ENCODE measurements at regions not wholly inside any gene's neighbourhood (a gene's known extent, or its start where the extent isn't known, plus 50 kb on each side); places are given as distances from the start of the nearest gene placed in this dataset.

DNA sequence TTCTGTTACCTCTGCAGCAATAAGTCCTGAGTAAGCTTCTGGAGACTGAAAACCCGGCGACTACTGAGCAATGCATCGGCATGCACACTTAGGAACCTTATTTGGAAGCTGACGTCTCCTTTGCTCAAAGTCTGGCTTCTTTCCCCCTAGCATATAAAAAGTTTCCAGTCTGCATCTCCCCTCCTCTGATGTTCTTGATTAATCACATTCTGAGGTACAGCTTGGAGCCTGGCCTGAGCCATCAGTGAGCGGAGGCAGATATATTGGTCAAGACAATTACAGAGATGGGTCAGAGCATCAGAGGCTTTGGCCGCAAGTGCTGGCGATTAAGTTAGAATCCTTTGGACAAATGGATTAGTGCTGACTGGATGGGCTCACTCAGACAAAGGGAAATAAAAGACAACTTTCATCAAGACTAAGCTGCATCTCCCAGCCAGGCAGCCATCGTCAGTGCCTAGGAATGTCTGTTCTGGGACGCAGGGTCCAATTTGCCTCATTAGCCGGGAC lies 140.7 kb downstream of the MTX3 start:
- Histone ChIP-seq H3K4me2 (ENCODE audit: insufficient read depth in 1 of 2, low read depth in 2 of 2, low read length in 2 of 2) (no peak overlapping the region), H3K23me2 (ENCODE audit: low read depth, low read length) (no peaks in the 10 kb centered on the region), H3K9ac (replicated peaks in 1 of 4; ENCODE audit: extremely low read depth in 1 of 4, low read depth in 3 of 4, low read length in 3 of 4) (no peak overlapping the region), H3K36me3 (ENCODE audit: control insufficient read depth in 2 of 4, insufficient read depth in 4 of 4, low read length in 3 of 4) (no peaks in the 10 kb centered on the region), H2BK5ac (ENCODE audit: low read depth, low read length) (no peak overlapping the region), H3K9me3 (ENCODE audit: insufficient read depth in 2 of 2, low read depth in 1 of 2, low read length in 1 of 2) (no peaks in the 10 kb centered on the region), H3K4ac (replicated peaks; ENCODE audit: insufficient read length, low read depth, low read length) (no peak overlapping the region), H2BK12ac (ENCODE audit: low read depth, low read length) (no peak overlapping the region), H3K18ac (ENCODE audit: extremely low read depth, low read length) (no peak overlapping the region), H2AK5ac (ENCODE audit: low read depth, low read length) (no peak overlapping the region), H3K4me1 (replicated peaks in 1 of 4; ENCODE audit: control insufficient read depth in 3 of 4, insufficient read depth in 4 of 4, low read length in 3 of 4) (no peaks in the 10 kb centered on the region), H3K56ac (replicated peaks; ENCODE audit: insufficient read length, low read depth, low read length) (no peak overlapping the region), H2AFZ (ENCODE audit: low read length) (no peak overlapping the region), H4K5ac (ENCODE audit: insufficient read length, low read depth, low read length) (no peak overlapping the region), H3K27me3 (replicated peaks in 1 of 4; ENCODE audit: control insufficient read depth in 3 of 4, extremely low read depth in 1 of 4, insufficient read depth in 3 of 4, low read length in 3 of 4) (no peaks in the 10 kb centered on the region), H3K27ac (ENCODE audit: low read depth, low read length) (no peak overlapping the region), H3K79me2 (ENCODE audit: control insufficient read depth in 1 of 2, insufficient read depth in 2 of 2, low read length in 2 of 2) (no peaks in the 10 kb centered on the region), H2BK15ac (ENCODE audit: low read length) (no peak overlapping the region), H2BK20ac (ENCODE audit: low read length) (no peak overlapping the region), H2BK120ac (replicated peaks; ENCODE audit: low read depth, low read length) (no peak overlapping the region), H3K79me1 (ENCODE audit: low read depth, low read length) (no peaks in the 10 kb centered on the region), H3K14ac (ENCODE audit: insufficient read length) (no peak overlapping the region), H3K4me3 (ENCODE audit: extremely low read depth in 1 of 4, insufficient read depth in 2 of 4, low read depth in 3 of 4, low read length in 4 of 4) (no peak overlapping the region), H3K23ac (ENCODE audit: insufficient read length) (no peak overlapping the region), H4K8ac (ENCODE audit: extremely low read depth, insufficient read depth, low read length) (no peak overlapping the region), H4K91ac (replicated peaks; ENCODE audit: insufficient read length, low read length) (no peak overlapping the region), H4K20me1 (replicated peaks in 1 of 2; ENCODE audit: control insufficient read depth in 1 of 2, insufficient read depth in 2 of 2, low read length in 2 of 2) (no peaks in the 10 kb centered on the region)
- ChIA-PET POLR2A (ENCODE audit: partially characterized antibody) (no interaction called here), CTCF (ENCODE audit: partially characterized antibody) (interaction anchor here (1.9 kb wide), 1 partner anchor 76 kb away, joined by 4 read pairs; no protein-coding TSS in a partner anchor)
- DNase-seq (ENCODE audit: low read depth in 1 of 2, low spot score in 2 of 2) (peak in 1 of 2 experiments; percentile 17), FAIRE-seq (no peak)
- 92% methylated on average over 10 of the region's 10 CpGs; no CpG with 5 or more reads in 1 of the 2 experiments for WGBS, 2 experiments (ENCODE audit: extremely low coverage in 1 of 2, insufficient coverage in 1 of 2, insufficient read length in 1 of 2, insufficient replicate concordance in 2 of 2, low coverage in 1 of 2, low lambda C conversion rate in 2 of 2, missing lambda C conversion rate in 1 of 2)
- no peak for TF ChIP-seq KDM4A (IDR thresholded peaks at IDR 0.05; ENCODE audit: low read depth, low read length, severe bottlenecking)
- TF ChIP-seq YY1 (IDR thresholded peaks at IDR 0.05; ENCODE audit: low read depth, low read length): no peak
- no peak for TF ChIP-seq TBP (IDR thresholded peaks at IDR 0.05; ENCODE audit: low read depth, low read length)
- TF ChIP-seq ZNF274 (IDR thresholded peaks at IDR 0.05; ENCODE audit: borderline replicate concordance, extremely low read depth, low read length): no peak
- TF ChIP-seq TCF12 (IDR thresholded peaks at IDR 0.05; ENCODE audit: low read depth, low read length): no peak
- TF ChIP-seq, protein P1, sequence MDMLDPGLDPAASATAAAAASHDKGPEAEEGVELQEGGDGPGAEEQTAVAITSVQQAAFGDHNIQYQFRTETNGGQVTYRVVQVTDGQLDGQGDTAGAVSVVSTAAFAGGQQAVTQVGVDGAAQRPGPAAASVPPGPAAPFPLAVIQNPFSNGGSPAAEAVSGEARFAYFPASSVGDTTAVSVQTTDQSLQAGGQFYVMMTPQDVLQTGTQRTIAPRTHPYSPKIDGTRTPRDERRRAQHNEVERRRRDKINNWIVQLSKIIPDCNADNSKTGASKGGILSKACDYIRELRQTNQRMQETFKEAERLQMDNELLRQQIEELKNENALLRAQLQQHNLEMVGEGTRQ (IDR thresholded peaks at IDR 0.05; ENCODE audit: low read length): no peak
- TF ChIP-seq, protein P2, sequence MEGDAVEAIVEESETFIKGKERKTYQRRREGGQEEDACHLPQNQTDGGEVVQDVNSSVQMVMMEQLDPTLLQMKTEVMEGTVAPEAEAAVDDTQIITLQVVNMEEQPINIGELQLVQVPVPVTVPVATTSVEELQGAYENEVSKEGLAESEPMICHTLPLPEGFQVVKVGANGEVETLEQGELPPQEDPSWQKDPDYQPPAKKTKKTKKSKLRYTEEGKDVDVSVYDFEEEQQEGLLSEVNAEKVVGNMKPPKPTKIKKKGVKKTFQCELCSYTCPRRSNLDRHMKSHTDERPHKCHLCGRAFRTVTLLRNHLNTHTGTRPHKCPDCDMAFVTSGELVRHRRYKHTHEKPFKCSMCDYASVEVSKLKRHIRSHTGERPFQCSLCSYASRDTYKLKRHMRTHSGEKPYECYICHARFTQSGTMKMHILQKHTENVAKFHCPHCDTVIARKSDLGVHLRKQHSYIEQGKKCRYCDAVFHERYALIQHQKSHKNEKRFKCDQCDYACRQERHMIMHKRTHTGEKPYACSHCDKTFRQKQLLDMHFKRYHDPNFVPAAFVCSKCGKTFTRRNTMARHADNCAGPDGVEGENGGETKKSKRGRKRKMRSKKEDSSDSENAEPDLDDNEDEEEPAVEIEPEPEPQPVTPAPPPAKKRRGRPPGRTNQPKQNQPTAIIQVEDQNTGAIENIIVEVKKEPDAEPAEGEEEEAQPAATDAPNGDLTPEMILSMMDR (IDR thresholded peaks at IDR 0.05; ENCODE audit: control extremely low read depth in 1 of 3, insufficient read depth in 1 of 3, low read depth in 1 of 3, low read length in 3 of 3): no peak
- no peak for TF ChIP-seq EZH2 (IDR thresholded peaks at IDR 0.05; ENCODE audit: low read depth, low read length, severe bottlenecking)
- TF ChIP-seq CREB1 (IDR thresholded peaks at IDR 0.05): no peak
- no peak for TF ChIP-seq TAF7 (optimal IDR thresholded peaks at IDR 0.05; ENCODE audit: borderline replicate concordance, low read depth, low read length)
- no peak for TF ChIP-seq KDM5A (IDR thresholded peaks at IDR 0.05; ENCODE audit: low read length)
